ENCODE measurements at regions not wholly inside any gene's neighbourhood (a gene's known extent, or its start where the extent isn't known, plus 50 kb on each side); places are given as distances from the start of the nearest gene placed in this dataset.

DNA sequence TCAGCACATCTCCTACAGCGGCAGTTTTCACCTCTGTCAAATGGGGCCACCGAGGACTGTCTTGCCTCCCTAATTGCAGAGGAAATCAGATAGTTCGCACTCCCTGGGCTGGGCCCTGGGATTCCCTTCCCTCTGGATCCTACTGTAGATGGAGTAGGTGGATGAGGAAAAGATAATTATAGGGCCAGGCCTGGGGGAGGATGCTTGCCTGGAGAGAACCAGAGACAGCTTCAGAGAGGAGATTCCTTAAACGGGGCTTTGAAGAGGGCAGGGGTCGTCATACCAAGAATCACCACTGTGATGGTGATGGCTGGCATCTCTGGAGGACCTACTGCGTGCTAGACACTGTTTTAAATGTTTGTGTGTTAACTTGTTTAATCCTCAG lies 50.8 kb upstream of the SLC6A6 start:
- TF ChIP-seq, protein P1, sequence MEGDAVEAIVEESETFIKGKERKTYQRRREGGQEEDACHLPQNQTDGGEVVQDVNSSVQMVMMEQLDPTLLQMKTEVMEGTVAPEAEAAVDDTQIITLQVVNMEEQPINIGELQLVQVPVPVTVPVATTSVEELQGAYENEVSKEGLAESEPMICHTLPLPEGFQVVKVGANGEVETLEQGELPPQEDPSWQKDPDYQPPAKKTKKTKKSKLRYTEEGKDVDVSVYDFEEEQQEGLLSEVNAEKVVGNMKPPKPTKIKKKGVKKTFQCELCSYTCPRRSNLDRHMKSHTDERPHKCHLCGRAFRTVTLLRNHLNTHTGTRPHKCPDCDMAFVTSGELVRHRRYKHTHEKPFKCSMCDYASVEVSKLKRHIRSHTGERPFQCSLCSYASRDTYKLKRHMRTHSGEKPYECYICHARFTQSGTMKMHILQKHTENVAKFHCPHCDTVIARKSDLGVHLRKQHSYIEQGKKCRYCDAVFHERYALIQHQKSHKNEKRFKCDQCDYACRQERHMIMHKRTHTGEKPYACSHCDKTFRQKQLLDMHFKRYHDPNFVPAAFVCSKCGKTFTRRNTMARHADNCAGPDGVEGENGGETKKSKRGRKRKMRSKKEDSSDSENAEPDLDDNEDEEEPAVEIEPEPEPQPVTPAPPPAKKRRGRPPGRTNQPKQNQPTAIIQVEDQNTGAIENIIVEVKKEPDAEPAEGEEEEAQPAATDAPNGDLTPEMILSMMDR (IDR thresholded peaks at IDR 0.05; ENCODE audit: borderline replicate concordance, extremely low read depth, low read length, poor library complexity, severe bottlenecking), result no peak
- TF ChIP-seq EZH2 (IDR thresholded peaks at IDR 0.05; ENCODE audit: borderline replicate concordance, low read depth, low read length, severe bottlenecking), result no peak

Data from DND-41 (cell line).